ENCODE measurements at regions not wholly inside any gene's neighbourhood (a gene's known extent, or its start where the extent isn't known, plus 50 kb on each side); places are given as distances from the start of the nearest gene placed in this dataset.

- TF ChIP-seq CTCF (IDR thresholded peaks at IDR 0.05), result no peak
- TF ChIP-seq POLR2A (IDR thresholded peaks at IDR 0.05), result no peak
Measured at GRCh38 chr12:78308701-78309100, 478.0 kb downstream of the NAV3 start.
